Right forelimb (tissue), 1 donor: ENCODE measurements at regions not wholly inside any gene's neighbourhood (a gene's known extent, or its start where the extent isn't known, plus 50 kb on each side); places are given as distances from the start of the nearest gene placed in this dataset.

Experiments
- DNase-seq: peaks from one replicate; pipeline ENCODE4 v3.0.0-alpha.2; 2018

DNA sequence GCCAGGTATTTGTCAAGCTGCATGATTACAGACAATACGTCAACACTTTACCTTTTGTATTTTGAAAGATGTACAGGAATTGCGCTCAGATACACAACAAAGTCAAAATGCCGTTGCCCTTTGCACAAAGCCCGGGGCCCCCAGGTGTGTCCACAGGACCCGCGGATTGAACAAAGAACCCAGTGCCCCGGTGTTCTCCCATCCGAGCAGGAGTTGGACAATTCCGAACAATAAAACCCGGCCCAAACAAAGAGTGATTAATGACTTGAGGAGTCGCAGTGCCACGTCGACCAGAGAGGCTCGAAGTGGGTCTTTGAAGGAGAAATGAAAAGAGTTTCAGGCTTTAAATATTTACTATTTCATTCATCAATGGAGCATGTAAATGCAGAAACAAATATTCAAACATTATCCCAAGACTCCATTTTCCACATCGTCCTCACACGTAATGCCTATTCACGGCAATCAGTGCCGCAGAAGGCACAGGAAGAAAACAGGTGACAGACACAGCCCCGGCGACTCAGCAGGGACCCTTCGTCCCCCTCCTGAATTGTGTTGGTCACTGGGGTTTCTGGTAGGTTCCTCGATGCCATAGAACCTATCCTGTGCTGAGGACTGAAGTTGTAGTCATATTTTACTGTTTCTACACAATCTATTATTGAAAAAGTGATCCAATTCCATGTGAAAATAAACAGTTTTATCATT lies 70.9 kb upstream of the MGMT start:
- DNase-seq: no peak

DNA sequence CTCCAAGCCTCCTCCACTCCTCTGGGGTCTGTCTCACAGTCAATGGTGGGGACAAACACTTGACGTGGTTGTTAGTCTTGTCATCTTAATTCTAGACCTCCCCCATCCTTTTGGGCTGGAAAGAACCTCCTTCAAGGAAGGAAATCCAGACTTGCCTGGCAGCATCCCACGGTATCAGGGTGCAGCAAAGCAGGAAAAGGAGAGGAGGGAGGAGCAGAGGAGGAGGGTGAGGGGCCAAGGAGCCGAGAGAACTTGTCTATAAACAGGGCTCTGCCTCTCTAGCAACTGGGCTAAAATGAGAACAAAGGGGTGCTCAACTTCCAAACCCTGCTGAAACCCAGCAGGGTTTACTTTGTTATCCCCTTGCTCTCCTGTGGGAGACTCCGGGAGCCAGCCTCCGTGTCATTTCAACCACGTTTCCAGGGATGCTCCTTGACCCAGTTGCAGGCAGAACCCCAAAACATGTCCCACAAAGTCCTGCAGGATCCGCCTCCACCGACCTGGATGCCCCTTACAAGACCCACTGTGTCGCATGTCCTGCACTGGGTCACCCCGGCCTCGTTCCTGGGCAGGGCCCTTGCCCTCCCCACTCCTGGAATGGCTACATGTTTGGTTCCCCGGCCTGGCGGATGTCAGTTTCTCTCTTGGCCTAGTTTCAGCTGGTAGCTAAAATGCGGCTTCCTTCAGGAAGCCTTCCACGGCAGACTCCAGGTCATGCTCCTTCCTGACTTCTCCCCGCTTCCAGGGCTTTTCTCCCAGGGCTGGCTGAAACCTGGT lies 69.7 kb upstream of the MGMT start:
- no peak for DNase-seq

DNA sequence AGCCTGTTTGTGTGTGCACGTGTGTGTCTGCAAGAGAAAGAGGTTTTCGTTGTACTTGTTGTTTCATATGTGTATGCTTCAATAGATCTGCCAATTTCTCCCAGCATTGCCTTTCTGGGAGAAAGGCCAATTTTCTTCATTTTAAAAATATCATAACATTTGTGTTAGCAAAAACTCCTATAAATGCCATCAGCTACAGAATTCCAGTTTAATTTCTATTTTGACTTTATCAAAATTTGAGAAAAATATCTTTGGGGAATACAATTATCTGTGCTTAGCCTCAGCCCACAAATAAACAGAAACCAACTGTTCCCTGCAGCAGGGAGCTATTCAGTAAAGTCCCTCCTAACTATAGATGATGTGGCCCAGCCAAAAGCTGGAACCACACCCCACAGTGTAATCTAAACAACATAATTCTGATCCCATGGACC lies 68.3 kb upstream of the MGMT start:
- no peak for DNase-seq

DNA sequence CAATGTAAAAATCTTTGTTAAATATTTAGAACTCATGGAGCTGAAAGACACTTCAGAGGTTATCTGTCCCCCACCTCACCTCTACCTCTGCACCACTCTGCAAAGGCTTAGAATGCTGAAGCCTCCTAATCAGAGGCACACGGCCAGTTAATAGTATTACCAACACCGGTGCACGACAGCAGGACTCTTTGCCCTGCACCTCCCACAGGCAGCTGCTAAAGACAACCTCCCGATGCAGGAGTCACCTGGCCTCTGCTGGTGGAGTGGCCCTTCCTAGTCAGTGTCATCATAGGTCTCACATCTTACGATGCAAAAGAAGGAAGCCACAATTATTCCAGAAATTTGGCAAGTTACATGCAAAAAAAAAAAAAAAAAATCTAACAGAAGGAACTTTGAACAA lies 66.6 kb upstream of the MGMT start:
- no peak for DNase-seq

DNA sequence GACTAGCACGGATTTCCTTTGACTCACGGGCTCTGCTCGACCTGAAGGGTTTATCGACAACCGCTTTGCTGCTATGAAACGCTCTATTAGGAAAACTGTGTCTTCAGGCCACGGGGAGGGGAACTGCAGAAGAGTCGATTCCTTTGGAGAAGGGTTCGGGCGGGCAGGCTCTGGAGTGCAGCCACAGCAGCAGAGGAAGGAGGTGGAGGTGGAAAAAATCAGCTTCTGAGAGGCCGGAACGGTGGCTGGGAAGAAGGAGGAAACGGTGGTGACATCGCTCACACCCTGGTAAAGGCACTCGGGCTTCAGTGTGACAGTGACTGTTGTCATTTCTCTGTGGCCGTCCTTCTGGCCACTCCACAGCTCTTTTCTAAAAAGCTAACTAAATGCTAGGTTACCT lies 64.6 kb upstream of the MGMT start:
- DNase-seq: no peak

DNA sequence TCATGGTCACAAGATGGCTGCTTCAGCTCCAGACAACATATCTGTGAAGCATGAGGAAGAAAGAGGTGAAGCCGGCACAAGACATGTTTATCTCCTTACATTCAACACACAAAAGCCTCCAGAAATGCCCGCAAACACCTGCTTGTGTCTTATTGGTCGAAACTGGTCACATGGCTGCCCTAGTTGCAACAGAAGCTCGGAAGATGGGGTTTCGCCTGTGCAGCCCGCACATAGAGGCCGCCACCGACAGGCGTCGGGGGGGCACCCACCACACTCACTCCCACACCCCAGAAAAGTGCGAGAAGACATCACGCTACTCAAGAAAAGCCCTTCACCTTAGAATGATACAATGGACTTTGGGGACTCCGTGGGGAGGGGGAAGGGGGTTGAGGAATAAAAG lies 63.0 kb upstream of the MGMT start:
- DNase-seq: no peak

DNA sequence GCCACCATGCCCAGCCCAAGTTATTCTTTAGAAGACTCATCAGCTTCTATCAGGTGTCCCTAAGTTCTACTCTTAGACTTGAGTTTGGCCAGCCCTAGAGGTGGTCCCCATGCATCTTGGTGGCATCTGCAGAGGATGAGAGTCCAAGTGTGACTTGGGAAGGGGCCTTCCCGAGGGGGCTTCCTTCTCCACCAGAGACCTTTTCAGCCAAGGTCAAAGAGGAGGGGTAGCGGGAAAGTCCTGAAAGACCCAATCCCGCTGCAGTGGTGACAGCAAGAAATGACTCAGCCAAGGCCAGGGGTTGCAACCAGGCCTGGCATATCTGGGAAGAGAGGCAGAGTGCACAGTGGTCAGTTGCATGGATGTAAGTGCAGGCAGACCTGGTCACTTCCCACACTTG lies 61.7 kb upstream of the MGMT start:
- no peak for DNase-seq

DNA sequence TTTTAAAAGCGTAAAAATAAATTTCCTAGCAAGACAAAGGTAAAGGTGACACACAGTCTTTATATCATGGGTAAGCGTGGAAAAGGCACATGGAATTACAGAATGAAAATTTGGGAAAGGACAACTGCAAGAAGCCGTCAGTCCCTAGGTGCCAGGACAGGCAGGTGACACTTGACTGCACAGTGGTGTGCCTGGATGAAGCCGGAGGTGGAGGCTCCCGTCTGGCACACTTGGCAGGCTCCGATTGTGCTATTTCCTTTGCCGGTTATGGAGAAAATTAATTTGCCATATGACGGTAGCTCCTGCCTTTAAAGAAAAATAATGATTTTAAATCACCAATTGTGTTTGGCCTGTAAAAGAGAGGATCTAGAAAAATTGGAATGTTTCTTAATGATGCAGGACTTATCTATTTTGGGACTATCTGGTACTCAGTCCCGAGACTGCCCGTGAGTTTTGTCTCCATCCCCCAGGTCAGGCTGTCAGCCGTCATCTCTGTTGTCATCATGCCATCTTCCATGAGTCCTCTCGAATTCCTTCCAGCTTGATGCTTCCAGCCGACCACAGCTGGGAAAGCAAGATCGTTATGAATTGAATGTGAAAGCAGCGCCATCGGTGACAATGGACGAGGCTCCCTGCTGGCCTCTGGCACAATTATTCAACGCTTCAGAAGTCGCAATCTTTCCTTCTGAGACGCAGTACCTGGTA lies 56.2 kb upstream of the MGMT start:
- DNase-seq: no peak

DNA sequence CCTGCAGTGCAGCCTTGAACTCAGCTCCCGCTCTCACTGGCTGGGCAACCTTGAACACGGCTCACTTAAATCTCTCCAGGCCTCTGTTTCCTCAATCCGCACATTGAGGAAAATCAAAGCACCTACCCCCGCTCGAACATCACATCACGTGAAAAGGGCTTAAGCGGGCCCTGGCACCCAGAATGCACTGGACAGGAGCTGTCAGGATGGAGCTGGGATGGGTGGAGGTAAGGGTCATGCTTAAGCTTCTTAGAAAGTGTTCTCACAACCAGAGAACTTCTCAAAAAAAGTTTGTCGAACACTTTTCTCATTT lies 55.7 kb upstream of the MGMT start:
- DNase-seq: no peak

DNA sequence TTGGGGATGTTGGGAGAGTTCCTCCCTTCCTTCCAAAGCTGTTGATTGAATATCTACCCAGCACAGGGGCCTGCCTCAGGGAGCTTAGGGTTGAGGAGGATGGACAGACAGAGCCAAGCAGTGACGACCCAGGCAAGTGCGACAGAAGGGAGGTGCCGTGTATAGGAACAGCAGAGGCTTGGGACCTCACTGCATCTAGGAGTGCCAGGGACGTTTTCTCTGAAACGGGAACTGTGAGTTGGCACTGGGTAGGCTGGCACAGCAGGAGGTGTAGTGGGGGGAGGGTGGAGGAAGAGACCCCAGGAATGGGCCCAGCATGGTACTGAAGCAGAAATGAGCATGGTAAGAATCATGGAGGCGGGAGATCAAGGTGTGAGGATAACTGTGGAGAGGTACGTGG lies 55.3 kb upstream of the MGMT start:
- no peak for DNase-seq

DNA sequence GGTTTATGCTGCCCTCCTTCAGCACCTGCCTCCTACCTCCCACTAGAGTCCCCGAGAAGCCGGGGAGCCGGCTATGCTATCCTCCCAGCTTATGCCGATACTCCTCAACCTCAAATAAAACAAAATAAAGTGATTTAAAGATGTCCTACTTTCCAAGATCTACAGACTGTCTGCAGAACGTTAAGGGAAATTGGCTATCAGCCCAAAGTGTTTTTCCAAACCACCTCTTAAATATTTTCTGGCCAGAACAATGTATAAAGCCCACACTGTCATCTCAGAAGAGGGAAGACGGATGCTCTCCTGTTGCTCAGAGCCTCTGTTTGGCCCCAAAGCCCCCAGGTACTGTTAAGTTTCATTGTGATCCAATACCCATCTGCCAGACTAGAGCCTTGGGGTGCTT lies 54.0 kb upstream of the MGMT start:
- no peak for DNase-seq

DNA sequence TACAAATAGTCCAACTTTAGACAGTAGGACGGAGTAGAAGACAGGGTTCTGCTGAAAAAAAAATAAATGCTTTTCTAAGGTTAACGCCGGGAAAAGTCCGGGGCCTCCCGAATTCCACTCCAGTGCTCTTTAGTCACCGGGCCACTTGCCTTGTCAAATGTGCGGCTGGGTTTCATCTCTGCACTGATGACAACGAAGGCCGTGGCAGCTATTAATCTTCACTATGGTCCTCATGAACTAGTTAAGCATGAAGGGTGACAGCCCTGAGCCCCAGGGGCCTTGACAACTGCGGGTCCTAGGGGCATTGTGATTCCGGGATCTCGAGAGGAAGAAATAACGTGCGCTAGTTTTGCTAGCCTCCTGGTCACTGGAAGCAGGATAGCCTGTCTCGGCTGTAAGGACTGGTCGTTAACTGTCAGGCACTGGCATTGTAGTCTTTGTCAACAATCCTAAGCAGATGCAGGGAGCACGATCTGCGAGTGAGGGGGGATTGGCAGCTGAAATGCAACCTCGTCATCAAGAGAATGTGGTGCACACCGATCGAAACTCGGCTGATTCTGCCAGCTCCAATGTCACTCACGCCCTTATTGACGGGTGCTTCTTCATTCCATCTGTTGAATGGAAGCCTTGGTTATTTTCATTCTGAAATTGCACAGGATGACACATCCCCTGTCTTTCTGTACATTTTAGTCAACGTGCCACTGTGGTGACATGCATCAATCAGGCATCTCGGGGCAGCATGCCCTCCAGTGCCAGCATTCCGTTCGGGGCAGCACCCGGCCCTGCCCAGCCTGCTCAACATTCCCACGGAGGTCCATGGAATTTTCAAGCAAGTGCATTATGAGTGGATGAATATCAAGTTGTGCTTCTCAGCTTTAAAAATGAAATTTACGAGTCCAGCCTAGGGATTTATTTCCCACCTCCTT lies 51.6 kb upstream of the MGMT start:
- DNase-seq: no peak

DNA sequence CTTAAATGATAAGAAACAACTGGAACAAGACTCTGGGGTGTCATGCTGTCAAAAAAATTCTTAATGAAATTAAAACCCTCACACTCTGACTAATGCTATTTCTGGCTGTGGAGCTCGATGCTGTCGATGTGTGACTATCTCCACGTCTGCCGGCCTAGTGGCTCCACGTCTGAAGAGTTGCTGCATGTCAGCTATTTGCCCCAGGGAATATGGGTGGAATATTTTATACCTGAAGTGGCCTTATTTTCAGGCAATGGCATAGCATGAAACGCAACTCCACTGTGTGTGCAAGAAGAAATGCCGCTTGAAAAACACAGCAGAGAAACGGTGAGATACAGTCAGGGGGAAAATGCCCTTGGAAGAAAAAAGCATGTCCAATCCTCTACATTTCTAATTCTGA lies 50.9 kb upstream of the MGMT start:
- DNase-seq: no peak

DNA sequence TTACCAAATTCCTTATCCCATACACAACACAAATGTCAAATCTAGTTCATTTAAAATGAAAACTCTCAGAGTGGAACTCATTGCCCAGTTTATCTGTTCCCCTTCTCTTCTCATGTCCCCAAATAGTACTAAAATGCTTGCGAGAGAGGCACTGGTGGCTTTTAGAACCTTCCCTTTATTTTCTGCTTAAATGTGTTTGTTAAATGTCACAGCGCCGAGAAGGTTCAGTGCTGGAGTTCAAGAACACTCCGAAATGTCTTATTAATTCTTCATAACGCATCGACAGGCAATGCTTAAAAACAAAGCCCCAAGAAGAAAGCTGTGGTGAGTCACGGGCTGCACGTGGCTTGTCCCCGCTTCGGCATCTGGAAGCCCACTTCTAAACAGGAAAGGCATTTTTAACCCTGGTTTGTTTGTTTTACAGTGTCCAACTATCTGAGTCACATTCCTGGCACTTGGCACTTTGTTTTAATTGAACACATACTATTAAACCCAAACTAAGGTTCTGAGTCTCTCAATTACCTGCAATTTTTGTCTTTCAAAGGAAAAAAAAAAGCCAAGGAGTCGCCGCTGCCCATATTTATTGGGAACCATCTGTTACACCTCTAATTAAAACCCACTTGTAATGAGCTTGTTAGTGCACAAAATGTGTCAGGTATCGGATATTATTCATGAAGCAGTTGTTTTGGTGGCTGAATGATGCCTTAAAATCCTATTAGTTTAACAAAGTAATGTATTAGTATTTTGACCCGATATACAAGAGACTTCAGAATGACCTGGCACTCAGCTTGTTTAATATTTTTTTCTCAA lies 49.9 kb upstream of the MGMT start:
- DNase-seq: no peak
